ENCODE measurements at regions not wholly inside any gene's neighbourhood (a gene's known extent, or its start where the extent isn't known, plus 50 kb on each side); places are given as distances from the start of the nearest gene placed in this dataset.
"Not testable (repeated sequence)": the region's sequence is repeated elsewhere in the genome, so short reads cannot be mapped to it uniquely, and the experiment has no call there.

GRCh38 chr13:23947893-23948292 lies 50.6 kb upstream of the C1QTNF9B start:
- no peak for DNase-seq

- DNase-seq: no peak
These were observed 51.9 kb upstream of the C1QTNF9B start for GRCh38 chr13:23949200-23949599.

DNA sequence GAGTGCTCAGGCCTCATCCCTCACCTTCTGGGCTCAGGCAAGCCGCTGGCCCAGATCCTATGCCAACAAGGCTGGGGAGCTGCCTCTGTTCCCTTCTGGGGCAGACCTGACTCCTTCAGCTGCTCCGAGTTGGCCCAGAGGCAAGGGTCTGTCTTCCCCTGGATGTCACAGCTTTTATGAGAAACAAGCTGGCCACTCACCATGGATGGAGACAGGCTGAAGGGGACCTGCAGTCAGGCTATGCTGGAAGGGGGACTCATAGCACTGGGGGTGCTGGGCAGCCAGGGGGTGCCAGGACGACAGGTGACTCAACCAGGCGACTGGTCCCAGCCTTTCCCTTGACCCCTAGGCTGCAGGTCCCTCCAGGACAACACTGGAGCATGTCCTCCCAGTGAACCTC lies 52.4 kb upstream of the C1QTNF9B start:
- no peak for DNase-seq

GRCh38 chr13:23950736-23951510 lies 53.6 kb upstream of the C1QTNF9B start:
- no peak for DNase-seq

DNA sequence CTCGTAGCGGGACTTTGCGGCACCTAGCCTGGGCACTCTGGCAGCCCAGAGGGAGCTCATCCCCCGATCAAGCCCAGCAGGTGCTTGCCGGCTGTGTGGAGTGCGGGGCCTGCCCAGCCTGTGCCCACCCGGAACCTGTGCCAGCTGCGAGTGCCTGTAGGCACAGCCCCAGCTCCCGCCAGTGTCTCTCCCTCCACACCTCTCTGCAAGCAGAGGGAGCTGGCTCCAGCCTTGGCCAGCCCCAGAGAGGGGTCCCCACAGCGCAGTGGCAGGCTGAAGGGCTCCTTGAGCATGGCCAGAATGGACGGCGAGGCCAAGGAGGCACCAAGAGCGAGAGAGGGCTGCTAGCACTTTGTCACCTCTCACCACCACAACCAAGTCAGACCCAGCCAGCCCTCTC lies 55.5 kb upstream of the C1QTNF9B start:
- DNase-seq: no peak

GRCh38 chr13:23953860-23954512 lies 56.7 kb upstream of the C1QTNF9B start:
- DNase-seq: no peak

- no peak for DNase-seq
These were observed 57.8 kb upstream of the C1QTNF9B start for GRCh38 chr13:23955064-23955463.

DNA sequence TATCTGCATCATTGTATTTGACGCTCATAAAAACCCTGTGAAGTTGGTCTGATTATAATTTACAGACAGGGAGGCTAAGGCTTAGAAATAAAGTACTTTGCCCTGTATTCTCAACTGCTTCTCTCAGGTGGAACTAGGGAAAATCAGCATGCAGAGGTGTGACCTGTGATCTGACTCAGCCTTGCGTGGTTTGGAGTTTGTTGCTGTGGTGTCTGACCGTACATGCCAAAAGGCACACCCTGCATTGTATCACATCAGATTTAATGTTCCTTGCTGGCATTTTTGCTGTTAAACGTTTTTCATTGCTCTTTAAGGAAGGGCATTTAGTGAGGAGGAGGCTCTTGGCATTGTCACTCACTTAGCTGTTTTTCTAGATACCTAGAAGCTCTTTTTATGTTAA lies 58.8 kb upstream of the C1QTNF9B start:
- peak; percentile 55 for DNase-seq

- no peak for DNase-seq
These were observed 60.7 kb upstream of the C1QTNF9B start for GRCh38 chr13:23957981-23958380.

- no peak for DNase-seq
These were observed 62.0 kb upstream of the C1QTNF9B start for GRCh38 chr13:23959231-23959862.

DNA sequence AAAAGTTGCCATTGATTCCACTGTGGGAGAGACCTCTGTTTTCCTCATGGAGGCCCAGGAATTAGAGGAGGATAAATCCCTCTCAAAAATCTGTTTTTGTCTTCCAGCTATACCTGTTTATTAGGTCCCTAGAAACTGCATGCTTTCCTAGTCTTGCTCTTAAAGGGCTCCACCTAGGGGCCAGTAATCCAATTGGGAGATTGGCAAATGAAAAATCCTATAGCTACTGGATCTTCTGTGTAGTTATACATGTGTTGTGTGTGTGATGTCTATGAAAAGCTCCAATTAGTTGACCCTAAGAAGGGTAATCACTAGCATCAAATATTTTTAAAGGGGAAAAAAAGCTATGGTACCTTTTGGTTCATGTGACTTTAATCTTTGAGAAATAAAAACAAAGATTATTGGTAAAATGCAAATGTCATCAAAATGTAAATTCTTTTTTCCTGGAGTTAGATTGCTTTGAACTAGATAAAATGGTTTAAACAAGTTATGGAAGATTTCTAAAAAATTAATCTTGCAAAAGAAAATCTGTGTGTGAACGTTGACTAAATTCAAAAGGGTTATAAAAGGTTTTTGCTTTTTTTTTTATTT lies 63.4 kb upstream of the C1QTNF9B start:
- DNase-seq: peak; percentile 58

DNA sequence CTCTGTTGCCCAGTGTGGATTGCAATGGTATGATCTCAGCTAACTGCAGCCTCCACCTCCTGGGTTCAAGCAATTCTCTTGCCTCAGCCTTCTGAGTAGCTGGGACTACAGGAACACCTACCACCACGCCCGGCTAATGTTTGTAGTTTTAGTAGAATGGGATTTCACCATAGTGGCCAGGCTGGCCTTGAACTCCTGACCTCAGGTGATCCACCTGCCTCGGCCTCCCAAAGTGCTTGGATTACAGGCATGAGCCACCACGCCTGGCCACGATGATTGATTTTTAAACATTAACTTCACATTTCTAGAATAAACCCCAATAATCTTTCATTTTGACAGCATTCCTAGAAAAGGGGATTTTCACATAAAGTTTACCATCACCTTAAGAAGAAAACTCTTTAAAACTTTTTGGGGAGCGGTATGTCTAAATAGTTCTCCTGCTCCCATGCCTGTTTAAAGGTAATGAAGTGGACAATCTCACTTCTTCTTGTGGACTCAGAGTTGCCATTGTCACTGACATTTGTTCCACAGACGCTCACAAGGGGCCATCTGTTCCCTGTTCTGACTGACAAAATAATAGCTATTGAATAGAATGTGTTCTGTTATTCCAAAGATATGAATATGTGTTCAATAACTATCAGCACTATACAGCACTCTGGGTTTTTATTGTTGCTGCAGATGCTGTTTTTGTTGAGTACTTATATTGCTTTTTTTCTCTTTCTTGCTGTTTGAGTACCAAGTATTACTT lies 66.1 kb upstream of the C1QTNF9B start:
- no peak for DNase-seq

DNA sequence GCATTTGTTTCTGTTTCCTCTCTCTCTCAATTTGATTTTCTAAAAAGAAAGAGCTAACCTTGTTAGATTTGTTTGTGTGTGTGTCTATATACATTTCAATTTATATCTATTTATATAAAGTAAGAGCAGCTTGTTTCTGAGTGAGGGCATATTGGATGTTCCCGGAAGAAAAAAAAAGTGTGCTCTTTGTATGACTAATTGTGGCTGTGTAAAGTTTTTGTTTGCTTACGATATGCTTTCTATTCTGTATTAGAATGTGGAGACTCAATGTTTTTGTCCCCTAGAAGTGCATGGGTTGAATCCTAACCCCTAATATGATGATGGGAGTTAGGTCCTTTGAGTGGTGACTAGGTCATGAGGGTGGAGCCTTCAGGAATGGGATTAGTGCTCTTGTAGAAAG lies 66.6 kb upstream of the C1QTNF9B start:
- DNase-seq: no peak

GRCh38 chr13:23965346-23965745 lies 68.0 kb upstream of the C1QTNF9B start:
- DNase-seq: no peak

GRCh38 chr13:23966221-23966690 lies 69.0 kb upstream of the C1QTNF9B start:
- DNase-seq: no peak

- DNase-seq: no peak
These were observed 69.7 kb upstream of the C1QTNF9B start for GRCh38 chr13:23966691-23967615.

- not testable (repeated sequence) for DNase-seq
These were observed 70.5 kb upstream of the C1QTNF9B start for GRCh38 chr13:23967792-23968191.

- DNase-seq: no peak
These were observed 72.3 kb upstream of the C1QTNF9B start for GRCh38 chr13:23969647-23970046.

DNA sequence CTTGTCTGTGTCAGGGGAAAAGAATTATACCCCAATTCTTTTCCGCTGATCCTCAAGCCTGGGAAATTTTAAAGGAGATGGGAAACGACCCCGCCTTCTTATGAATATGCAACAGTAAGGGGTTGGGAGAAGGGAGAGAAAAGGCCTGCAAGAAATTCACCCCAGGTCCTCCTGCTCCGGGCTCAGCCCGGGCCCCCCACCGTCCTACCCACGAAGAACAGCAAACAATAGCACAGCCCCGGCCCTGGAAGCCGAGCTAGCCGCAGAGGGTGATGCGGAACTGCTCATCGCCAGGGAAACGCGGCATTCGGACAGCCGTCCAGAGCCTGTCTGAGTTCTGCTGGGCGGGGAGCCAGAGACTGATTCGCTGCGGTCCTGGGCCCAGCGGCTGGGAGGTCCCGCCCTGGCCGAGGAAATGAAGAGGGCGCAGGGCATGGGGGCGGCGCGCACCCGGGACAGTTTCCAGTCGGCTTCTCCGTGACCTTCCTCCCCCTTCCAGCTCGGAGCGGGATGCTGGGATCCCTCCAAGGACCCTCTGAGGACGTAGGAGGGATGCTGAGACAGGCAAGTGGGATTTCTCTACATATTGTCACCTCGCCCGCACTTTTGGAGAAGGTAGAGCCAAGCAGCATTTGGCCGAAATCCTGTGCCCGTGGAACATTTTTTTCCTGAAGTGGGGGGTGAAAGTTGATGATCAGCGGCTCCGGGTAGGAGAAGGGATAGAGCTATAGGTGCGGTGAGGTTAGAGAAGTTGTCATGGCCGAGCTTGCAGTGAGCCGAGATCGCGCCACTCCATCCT lies 82.3 kb upstream of the C1QTNF9B start:
- peak; percentile 89 for DNase-seq

- peak; percentile 92 for DNase-seq
These were observed 82.9 kb upstream of the C1QTNF9B start for GRCh38 chr13:23980160-23980551.

GRCh38 chr13:23983671-23984070 lies 86.4 kb upstream of the C1QTNF9B start:
- no peak for DNase-seq
